Liver (tissue), 8 donors: ENCODE measurements at regions not wholly inside any gene's neighbourhood (a gene's known extent, or its start where the extent isn't known, plus 50 kb on each side); places are given as distances from the start of the nearest gene placed in this dataset.

Experiments used
- DNase-seq: peaks from one replicate; pipeline ENCODE4 v3.0.0-alpha.2; 2017; ENCODE audit warnings: low spot score
- H3K27ac ChIP-seq, 2 donors: one replicate each; pipeline ENCODE4 v1.7.0; 2013; ENCODE audit warnings: inconsistent platforms in 2 of 2, low read length in 2 of 2, control low read depth in 1 of 2, low read depth in 1 of 2, mild to moderate bottlenecking in 1 of 2
- H3K27me3 ChIP-seq, 4 donors: one replicate each; pipeline versions ENCODE4 v1.6.1 to v1.7.0; 2013; ENCODE audit warnings: low read length in 3 of 4, inconsistent platforms in 1 of 4, mild to moderate bottlenecking in 1 of 4, moderate library complexity in 1 of 4; ENCODE audit not compliant: control insufficient read depth in 4 of 4, insufficient read depth in 4 of 4
- H3K36me3 ChIP-seq, 4 donors: one replicate each; pipeline versions ENCODE4 v1.6.1 to v1.7.0; 2013; ENCODE audit warnings: low read length in 3 of 4, mild to moderate bottlenecking in 3 of 4, low read depth in 1 of 4, moderate library complexity in 1 of 4; ENCODE audit not compliant: control insufficient read depth in 4 of 4, insufficient read depth in 3 of 4
- H3K4me1 ChIP-seq, 4 donors: one replicate each; pipeline versions ENCODE4 v1.6.1 to v1.7.0; 2013; ENCODE audit warnings: low read length in 3 of 4, mild to moderate bottlenecking in 3 of 4, moderate library complexity in 1 of 4; ENCODE audit not compliant: control insufficient read depth in 4 of 4, insufficient read depth in 4 of 4
- H3K4me3 ChIP-seq, 3 donors: one replicate each; pipeline versions ENCODE4 v1.6.1 to v1.7.0; 2013; ENCODE audit warnings: low read length in 3 of 3, control low read depth in 1 of 3, low read depth in 1 of 3, mild to moderate bottlenecking in 1 of 3
- H3K9ac ChIP-seq, 2 donors: one replicate each; pipeline ENCODE4 v1.7.0; 2013; ENCODE audit warnings: low read length in 2 of 2, mild to moderate bottlenecking in 2 of 2, moderate library complexity in 2 of 2, control low read depth in 1 of 2, low read depth in 1 of 2
- H3K9me3 ChIP-seq, 4 donors: one replicate each; pipeline versions ENCODE4 v1.6.1 to v1.7.0; 2013; ENCODE audit warnings: low read length in 3 of 4; ENCODE audit not compliant: control insufficient read depth in 4 of 4
- ATF3 ChIP-seq: IDR thresholded peaks from 2 replicates; pipeline ENCODE4 v1.6.1; 2016; ENCODE audit warnings: antibody characterized with exemption
- CTCF ChIP-seq: fragments of 150-350 bp; IDR thresholded peaks from 2 replicates; pipeline ENCODE4 v1.5.1; 2017; ENCODE audit warnings: improper control_type of control experiment, low read depth, low read length; ENCODE audit not compliant: missing input control
- EGR1 ChIP-seq, 2 donors: IDR thresholded peaks; 2 replicates each; pipeline ENCODE4 v1.6.1; 2016 to 2018; ENCODE audit warnings: antibody characterized with exemption in 2 of 2, low read depth in 2 of 2
- FOXA1 ChIP-seq: IDR thresholded peaks from 2 replicates; pipeline ENCODE4 v1.6.1; 2016; ENCODE audit warnings: antibody characterized with exemption
- FOXA2 ChIP-seq: IDR thresholded peaks from 2 replicates; pipeline ENCODE4 v1.6.1; 2016; ENCODE audit warnings: antibody characterized with exemption
- GABPA ChIP-seq, 2 donors: IDR thresholded peaks in 1 of 2; conservative IDR thresholded peaks in 1 of 2; 2 replicates each; pipeline ENCODE4 v1.6.1; 2016; ENCODE audit warnings: antibody characterized with exemption in 2 of 2, mild to moderate bottlenecking in 1 of 2, moderate library complexity in 1 of 2
- HNF4A ChIP-seq, 2 donors: conservative IDR thresholded peaks; 2 replicates each; pipeline ENCODE4 v1.6.1; 2016; ENCODE audit warnings: antibody characterized with exemption in 2 of 2, mild to moderate bottlenecking in 2 of 2
- HNF4G ChIP-seq: IDR thresholded peaks from 2 replicates; pipeline ENCODE4 v1.6.1; 2016; ENCODE audit warnings: antibody characterized with exemption
- JUND ChIP-seq, 2 donors: IDR thresholded peaks; 2 replicates each; pipeline ENCODE4 v1.6.1; 2016; ENCODE audit warnings: antibody characterized with exemption in 2 of 2
- NR2F2 ChIP-seq: IDR thresholded peaks from 2 replicates; pipeline ENCODE4 v1.6.1; 2016; ENCODE audit warnings: antibody characterized with exemption
- RAD21 ChIP-seq, 2 donors: IDR thresholded peaks; 2 replicates each; pipeline ENCODE4 v1.6.1; 2016; ENCODE audit warnings: antibody characterized with exemption in 2 of 2, mild to moderate bottlenecking in 2 of 2
- RXRA ChIP-seq, 2 donors: IDR thresholded peaks; 2 replicates each; pipeline ENCODE4 v1.6.1; 2017 to 2018; ENCODE audit warnings: antibody characterized with exemption in 2 of 2, mild to moderate bottlenecking in 1 of 2
- SP1 ChIP-seq: IDR thresholded peaks from 2 replicates; pipeline ENCODE4 v1.6.1; 2018; ENCODE audit warnings: antibody characterized with exemption, mild to moderate bottlenecking
- TAF1 ChIP-seq: conservative IDR thresholded peaks from 2 replicates; pipeline ENCODE4 v1.6.1; 2016; ENCODE audit warnings: antibody characterized with exemption, mild to moderate bottlenecking
- YY1 ChIP-seq: IDR thresholded peaks from 2 replicates; pipeline ENCODE4 v1.6.1; 2016; ENCODE audit warnings: antibody characterized with exemption, mild to moderate bottlenecking
- ZBTB33 ChIP-seq: IDR thresholded peaks from 2 replicates; pipeline ENCODE4 v1.6.1; 2016; ENCODE audit warnings: antibody characterized with exemption
- WGBS: extraction: QIAGEN DNeasy Blood & Tissue Kit; methylation state at CpG from one replicate; pipeline ENCODE4 v1.1.7; 2013; 5-methylcytosine and 5-hydroxymethylcytosine counted together
- TF ChIP-seq, protein P1 (sequence below): IDR thresholded peaks from 2 replicates; pipeline ENCODE4 v1.6.1; 2016; ENCODE audit warnings: antibody characterized with exemption
- TF ChIP-seq, protein P2 (sequence below): IDR thresholded peaks from 2 replicates; pipeline ENCODE4 v1.6.1; 2016; ENCODE audit warnings: antibody characterized with exemption, mild to moderate bottlenecking
- donor health status: healthy.
- donor health status: healthy.
- donor health status: healthy.
- donor health status: healthy.
- donor health status: healthy.

DNA sequence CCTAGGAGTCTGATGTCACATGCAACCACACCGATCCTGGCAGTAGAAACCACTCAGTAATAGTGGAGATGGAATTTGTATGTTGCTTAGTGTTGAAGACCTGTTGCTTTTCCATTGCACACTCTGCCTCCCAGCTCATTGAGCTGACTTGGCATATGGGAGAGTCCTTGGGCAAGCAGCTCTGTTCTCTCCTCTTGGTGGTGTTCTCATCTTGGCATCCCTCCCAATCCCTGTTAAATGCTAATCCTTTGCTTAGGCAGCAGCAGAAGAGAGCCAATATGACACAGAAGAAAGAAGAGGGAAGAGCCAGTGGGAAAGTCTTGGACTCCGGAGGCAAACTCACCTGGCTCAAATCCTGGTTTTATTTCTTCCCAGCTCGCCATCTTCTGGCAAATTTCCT, 178.0 kb upstream of the CAND1 start:
- no peak for DNase-seq
- H3K9ac ChIP-seq: no peak overlapping the region
- 78% methylated on average over 3 of the region's 3 CpGs for WGBS
- peaks cover 0 to 2% (median 0%) of the 10 kb centered on the region in 4 donors for H3K27me3 ChIP-seq
- H3K36me3 ChIP-seq: no peaks in the 10 kb centered on the region
- TF ChIP-seq, protein P1, sequence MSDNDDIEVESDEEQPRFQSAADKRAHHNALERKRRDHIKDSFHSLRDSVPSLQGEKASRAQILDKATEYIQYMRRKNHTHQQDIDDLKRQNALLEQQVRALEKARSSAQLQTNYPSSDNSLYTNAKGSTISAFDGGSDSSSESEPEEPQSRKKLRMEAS: no peak
- TF ChIP-seq RXRA (IDR thresholded peaks at IDR 0.05) (no peak), FOXA2 (no peak), YY1 (no peak), HNF4A (conservative IDR thresholded peaks at IDR 0.05) (no peak), SP1 (no peak), GABPA (IDR thresholded peaks at IDR 0.05 in 1 of 2, conservative IDR thresholded peaks at IDR 0.05 in 1 of 2) (no peak), ZBTB33 (no peak), ATF3 (no peak), CTCF (no peak), TAF1 (no peak), FOXA1 (no peak), RAD21 (IDR thresholded peaks at IDR 0.05) (no peak), JUND (IDR thresholded peaks at IDR 0.05) (no peak), HNF4G (no peak), NR2F2 (no peak), EGR1 (IDR thresholded peaks at IDR 0.05; ENCODE audit: low read depth in 2 of 2) (no peak)
- TF ChIP-seq, protein P2, sequence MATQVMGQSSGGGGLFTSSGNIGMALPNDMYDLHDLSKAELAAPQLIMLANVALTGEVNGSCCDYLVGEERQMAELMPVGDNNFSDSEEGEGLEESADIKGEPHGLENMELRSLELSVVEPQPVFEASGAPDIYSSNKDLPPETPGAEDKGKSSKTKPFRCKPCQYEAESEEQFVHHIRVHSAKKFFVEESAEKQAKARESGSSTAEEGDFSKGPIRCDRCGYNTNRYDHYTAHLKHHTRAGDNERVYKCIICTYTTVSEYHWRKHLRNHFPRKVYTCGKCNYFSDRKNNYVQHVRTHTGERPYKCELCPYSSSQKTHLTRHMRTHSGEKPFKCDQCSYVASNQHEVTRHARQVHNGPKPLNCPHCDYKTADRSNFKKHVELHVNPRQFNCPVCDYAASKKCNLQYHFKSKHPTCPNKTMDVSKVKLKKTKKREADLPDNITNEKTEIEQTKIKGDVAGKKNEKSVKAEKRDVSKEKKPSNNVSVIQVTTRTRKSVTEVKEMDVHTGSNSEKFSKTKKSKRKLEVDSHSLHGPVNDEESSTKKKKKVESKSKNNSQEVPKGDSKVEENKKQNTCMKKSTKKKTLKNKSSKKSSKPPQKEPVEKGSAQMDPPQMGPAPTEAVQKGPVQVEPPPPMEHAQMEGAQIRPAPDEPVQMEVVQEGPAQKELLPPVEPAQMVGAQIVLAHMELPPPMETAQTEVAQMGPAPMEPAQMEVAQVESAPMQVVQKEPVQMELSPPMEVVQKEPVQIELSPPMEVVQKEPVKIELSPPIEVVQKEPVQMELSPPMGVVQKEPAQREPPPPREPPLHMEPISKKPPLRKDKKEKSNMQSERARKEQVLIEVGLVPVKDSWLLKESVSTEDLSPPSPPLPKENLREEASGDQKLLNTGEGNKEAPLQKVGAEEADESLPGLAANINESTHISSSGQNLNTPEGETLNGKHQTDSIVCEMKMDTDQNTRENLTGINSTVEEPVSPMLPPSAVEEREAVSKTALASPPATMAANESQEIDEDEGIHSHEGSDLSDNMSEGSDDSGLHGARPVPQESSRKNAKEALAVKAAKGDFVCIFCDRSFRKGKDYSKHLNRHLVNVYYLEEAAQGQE: no peak
- no peak overlapping the region for H3K4me3 ChIP-seq
- no peak overlapping the region for H3K27ac ChIP-seq
- no peaks in the 10 kb centered on the region for H3K4me1 ChIP-seq
- no peaks in the 10 kb centered on the region for H3K9me3 ChIP-seq
